OCI-LY3 (cell line): ENCODE measurements at regions not wholly inside any gene's neighbourhood (a gene's known extent, or its start where the extent isn't known, plus 50 kb on each side); places are given as distances from the start of the nearest gene placed in this dataset.

Source experiments
- H2AFZ ChIP-seq: fragments of 200-600, 300-600 bp; shearing (Covaris generic); 2 replicates; pipeline ENCODE4 v1.6.0; 2014; ENCODE audit warnings: antibody characterized with exemption, low read depth, low read length
- H3K27ac ChIP-seq: fragments of 200-600, 300-600 bp; sonication (generic); 2 replicates; pipeline ENCODE4 v1.5.1; 2014; ENCODE audit warnings: mild to moderate bottlenecking, low read length, moderate library complexity, mixed read lengths
- H3K27me3 ChIP-seq: fragments of 200-600, 300-600 bp; sonication (generic); 2 replicates; pipeline ENCODE4 v1.6.1; 2014; ENCODE audit warnings: low read depth, low read length, mixed read lengths
- H3K36me3 ChIP-seq: fragments of 200-600, 300-600 bp; sonication (generic); replicated peaks from 2 replicates; pipeline ENCODE3; 2014; ENCODE audit warnings: low read depth, low read length, mixed read lengths
- H3K4me1 ChIP-seq: fragments of 300-600, 200-600 bp; sonication (generic); 2 replicates; pipeline ENCODE4 v1.6.1; 2014; ENCODE audit warnings: low read length, mixed read lengths
- H3K4me2 ChIP-seq: fragments of 200-600, 300-600 bp; sonication (generic); 2 replicates; pipeline ENCODE4 v1.6.1; 2014; ENCODE audit warnings: low read length, mixed read lengths
- H3K4me3 ChIP-seq: fragments of 300-600, 200-600 bp; sonication (generic); 2 replicates; pipeline ENCODE4 v1.5.1; 2014; ENCODE audit warnings: antibody characterized with exemption, mild to moderate bottlenecking, low read length, moderate library complexity
- H3K79me2 ChIP-seq: fragments of 300-600, 200-600 bp; shearing (Covaris generic); 2 replicates; pipeline ENCODE4 v1.6.1; 2014; ENCODE audit warnings: mild to moderate bottlenecking, low read length, mixed read lengths
- H3K9ac ChIP-seq: fragments of 300-600, 200-600 bp; shearing (Covaris generic); 2 replicates; pipeline ENCODE4 v1.6.0; 2014; ENCODE audit warnings: mild to moderate bottlenecking, low read length, moderate library complexity
- H3K9me3 ChIP-seq: fragments of 200-600, 300-600 bp; shearing (Covaris generic); 2 replicates; pipeline ENCODE4 v1.6.1; 2014; ENCODE audit warnings: low read length, mixed read lengths; ENCODE audit not compliant: insufficient read depth
- H4K20me1 ChIP-seq: fragments of 200-600, 300-600 bp; sonication (generic); 2 replicates; pipeline ENCODE4 v1.6.1; 2016; ENCODE audit warnings: low read length, mixed read lengths; ENCODE audit not compliant: insufficient read depth
- EZH2phosphoT487 ChIP-seq: fragments of 200-600 bp; shearing (Covaris generic); IDR thresholded peaks from 2 replicates; pipeline ENCODE4 v1.6.1; 2018; ENCODE audit warnings: antibody characterized with exemption, mixed run types, low read depth
- TF ChIP-seq, protein P1 (sequence below): fragments of 200-600, 300-600 bp; sonication (generic); IDR thresholded peaks from 2 replicates; pipeline ENCODE4 v1.5.1; 2014; ENCODE audit warnings: antibody characterized with exemption, low read length, low read depth

DNA sequence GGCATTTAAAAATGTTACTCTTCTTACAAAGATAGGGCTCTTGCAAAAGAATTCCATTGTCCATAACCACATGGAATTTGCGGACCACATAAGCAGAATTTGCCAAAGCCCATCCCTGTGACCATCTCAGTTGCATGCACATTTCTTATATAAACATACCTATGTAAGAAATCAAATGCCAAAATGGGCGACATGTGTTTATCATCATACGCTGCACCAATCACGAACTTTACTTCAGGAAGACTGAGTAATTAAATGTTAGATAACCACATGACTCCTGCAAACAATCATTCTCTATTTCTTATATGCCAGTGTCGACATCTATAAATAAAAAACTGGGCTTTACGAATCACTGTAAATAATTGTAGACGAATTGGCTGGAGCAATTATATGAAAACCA, 186.1 kb upstream of the RBMS1 start:
- H3K79me2 ChIP-seq = no peaks in the 10 kb centered on the region
- no peak overlapping the region for H3K4me2 ChIP-seq
- no peaks in the 10 kb centered on the region for H3K4me1 ChIP-seq
- H4K20me1 ChIP-seq = no peaks in the 10 kb centered on the region
- H3K9ac ChIP-seq = no peak overlapping the region
- no peak overlapping the region for H3K4me3 ChIP-seq
- no peaks in the 10 kb centered on the region for H3K9me3 ChIP-seq
- no peaks in the 10 kb centered on the region for H3K27me3 ChIP-seq
- H3K27ac ChIP-seq = no peak overlapping the region
- no peak for TF ChIP-seq EZH2phosphoT487
- TF ChIP-seq, protein P1, sequence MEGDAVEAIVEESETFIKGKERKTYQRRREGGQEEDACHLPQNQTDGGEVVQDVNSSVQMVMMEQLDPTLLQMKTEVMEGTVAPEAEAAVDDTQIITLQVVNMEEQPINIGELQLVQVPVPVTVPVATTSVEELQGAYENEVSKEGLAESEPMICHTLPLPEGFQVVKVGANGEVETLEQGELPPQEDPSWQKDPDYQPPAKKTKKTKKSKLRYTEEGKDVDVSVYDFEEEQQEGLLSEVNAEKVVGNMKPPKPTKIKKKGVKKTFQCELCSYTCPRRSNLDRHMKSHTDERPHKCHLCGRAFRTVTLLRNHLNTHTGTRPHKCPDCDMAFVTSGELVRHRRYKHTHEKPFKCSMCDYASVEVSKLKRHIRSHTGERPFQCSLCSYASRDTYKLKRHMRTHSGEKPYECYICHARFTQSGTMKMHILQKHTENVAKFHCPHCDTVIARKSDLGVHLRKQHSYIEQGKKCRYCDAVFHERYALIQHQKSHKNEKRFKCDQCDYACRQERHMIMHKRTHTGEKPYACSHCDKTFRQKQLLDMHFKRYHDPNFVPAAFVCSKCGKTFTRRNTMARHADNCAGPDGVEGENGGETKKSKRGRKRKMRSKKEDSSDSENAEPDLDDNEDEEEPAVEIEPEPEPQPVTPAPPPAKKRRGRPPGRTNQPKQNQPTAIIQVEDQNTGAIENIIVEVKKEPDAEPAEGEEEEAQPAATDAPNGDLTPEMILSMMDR = no peak
- no peaks in the 10 kb centered on the region for H3K36me3 ChIP-seq
- H2AFZ ChIP-seq = no peak overlapping the region

DNA sequence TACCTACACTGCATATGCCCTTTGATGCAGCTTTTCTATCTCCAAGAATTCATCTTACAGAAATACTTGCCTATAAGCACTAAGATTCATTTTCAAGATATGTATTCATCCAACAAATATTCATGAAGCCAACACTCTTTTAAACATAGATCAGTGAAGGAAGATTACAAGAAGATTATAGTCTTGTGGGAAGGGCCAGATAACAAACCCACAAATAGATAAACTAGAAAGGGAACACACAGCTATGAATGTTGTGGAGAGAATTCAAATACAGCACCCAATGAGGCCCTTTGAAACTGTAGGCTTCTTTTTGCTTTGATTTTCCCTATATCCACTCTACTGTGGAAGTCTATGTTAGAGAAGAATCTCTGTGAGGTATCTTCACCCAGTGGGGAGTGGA, 186.7 kb upstream of the RBMS1 start:
- no peak for TF ChIP-seq EZH2phosphoT487
- TF ChIP-seq, protein P1 = no peak
- Histone ChIP-seq H3K27me3 (no peaks in the 10 kb centered on the region), H3K27ac (no peak overlapping the region), H3K9me3 (no peaks in the 10 kb centered on the region), H3K36me3 (no peaks in the 10 kb centered on the region), H2AFZ (no peak overlapping the region), H3K4me1 (no peaks in the 10 kb centered on the region), H3K4me2 (no peak overlapping the region), H3K4me3 (no peak overlapping the region), H3K79me2 (no peaks in the 10 kb centered on the region), H4K20me1 (no peaks in the 10 kb centered on the region), H3K9ac (no peak overlapping the region)

DNA sequence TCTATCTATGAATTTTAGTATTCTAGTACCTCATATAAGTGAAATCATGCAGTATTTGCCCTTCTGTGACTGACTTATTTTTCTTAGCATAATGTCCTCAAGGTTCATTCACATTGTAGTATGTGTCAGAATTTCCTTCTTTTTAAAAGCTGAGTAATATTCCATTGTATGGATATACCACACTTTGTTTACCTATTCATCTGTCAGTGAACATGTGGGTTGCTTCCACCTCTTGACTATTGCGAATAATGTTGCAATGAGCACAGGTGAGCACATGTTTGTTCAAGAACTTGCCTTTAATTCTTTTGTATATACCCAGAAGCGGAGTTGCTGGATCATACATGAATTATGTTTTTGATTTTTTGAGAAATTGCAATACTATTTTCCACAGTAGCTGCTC, 187.4 kb upstream of the RBMS1 start:
- Histone ChIP-seq H4K20me1 (no peaks in the 10 kb centered on the region), H3K27me3 (no peaks in the 10 kb centered on the region), H3K27ac (no peak overlapping the region), H3K36me3 (no peaks in the 10 kb centered on the region), H3K9me3 (no peaks in the 10 kb centered on the region), H2AFZ (no peak overlapping the region), H3K4me2 (no peak overlapping the region), H3K9ac (no peak overlapping the region), H3K79me2 (no peaks in the 10 kb centered on the region), H3K4me3 (no peak overlapping the region), H3K4me1 (no peaks in the 10 kb centered on the region)
- TF ChIP-seq EZH2phosphoT487 = no peak
- TF ChIP-seq, protein P1 = no peak

DNA sequence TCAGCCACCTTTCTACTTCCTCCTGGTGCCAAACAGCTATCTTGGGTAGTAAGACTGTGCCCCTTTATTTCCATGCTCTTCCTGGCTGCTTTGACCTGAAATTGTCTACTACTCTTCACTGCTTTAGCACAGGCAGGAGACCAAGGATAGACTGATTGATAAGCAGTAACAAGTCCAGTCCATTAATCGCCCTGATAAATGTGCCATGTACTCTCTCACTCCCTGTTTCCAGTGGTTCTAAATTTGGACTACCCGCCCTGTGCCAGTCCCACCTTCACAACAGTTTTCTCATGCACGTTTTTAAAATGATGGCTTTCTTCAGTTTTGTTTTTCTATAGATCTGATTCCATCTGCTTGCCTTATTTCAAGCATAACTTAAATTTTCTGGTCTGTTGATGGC, 189.6 kb upstream of the RBMS1 start:
- Histone ChIP-seq H2AFZ (no peak overlapping the region), H3K4me2 (no peak overlapping the region), H3K4me3 (no peak overlapping the region), H3K4me1 (no peaks in the 10 kb centered on the region), H3K9ac (no peak overlapping the region), H3K9me3 (no peaks in the 10 kb centered on the region), H4K20me1 (no peaks in the 10 kb centered on the region), H3K27me3 (no peaks in the 10 kb centered on the region), H3K36me3 (no peaks in the 10 kb centered on the region), H3K79me2 (no peaks in the 10 kb centered on the region), H3K27ac (no peak overlapping the region)
- TF ChIP-seq, protein P1 = no peak
- TF ChIP-seq EZH2phosphoT487 = no peak
